Mesothelial cell of epicardium (in vitro differentiated cells): ENCODE measurements at regions not wholly inside any gene's neighbourhood (a gene's known extent, or its start where the extent isn't known, plus 50 kb on each side); places are given as distances from the start of the nearest gene placed in this dataset.

Experiments
- DNase-seq, 2 experiments: peaks; one replicate each; pipeline ENCODE4 v3.0.0; 2021; ENCODE audit warnings: low spot score in 2 of 2; ENCODE audit not compliant: unreplicated experiment in 2 of 2
- H3K27ac Mint-ChIP-seq: 2 replicates; pipeline ENCODE4 v1.8.0; 2021; ENCODE audit warnings: mixed read lengths
- H3K27me3 Mint-ChIP-seq: 2 replicates; pipeline ENCODE4 v1.8.0; 2021; ENCODE audit warnings: low read depth, mixed read lengths
- H3K36me3 Mint-ChIP-seq: 2 replicates; pipeline ENCODE4 v1.8.0; 2021; ENCODE audit warnings: mixed read lengths
- H3K4me1 Mint-ChIP-seq: 2 replicates; pipeline ENCODE4 v1.8.0; 2021; ENCODE audit warnings: mixed read lengths
- H3K4me3 Mint-ChIP-seq: 2 replicates; pipeline ENCODE4 v1.8.0; 2021; ENCODE audit warnings: mild to moderate bottlenecking, moderate library complexity, mixed read lengths
- H3K9me3 Mint-ChIP-seq: 2 replicates; pipeline ENCODE4 v1.8.0; 2021; ENCODE audit warnings: mixed read lengths
- CTCF ChIP-seq: fragments of 200-600 bp; sonication (generic); IDR thresholded peaks from one replicate; pipeline ENCODE4 v1.5.0; 2021; ENCODE audit warnings: antibody characterized with exemption; ENCODE audit not compliant: unreplicated experiment

DNA sequence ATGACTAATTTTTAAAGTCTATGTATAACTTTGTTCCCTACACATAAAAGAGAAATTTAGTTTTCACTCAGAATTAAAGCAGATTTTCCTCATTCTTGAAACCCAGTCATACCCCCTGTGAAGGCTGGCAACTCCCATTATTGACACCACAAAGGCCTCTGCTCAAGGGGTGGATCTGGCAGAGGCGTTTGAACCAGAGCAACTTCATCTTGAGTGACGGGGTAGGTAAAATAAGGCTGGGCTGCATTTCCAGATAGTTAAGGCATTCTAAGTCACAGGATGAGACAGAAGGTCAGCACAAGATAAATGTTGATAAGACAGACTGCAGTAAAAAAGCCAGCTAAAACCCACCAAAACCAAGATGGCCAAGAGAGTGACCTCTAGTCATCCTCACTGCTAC lies 177.2 kb upstream of the OR13F1 start:
- Mint-ChIP-seq H3K9me3 (peaks cover 11% of the 10 kb centered on the region), H3K36me3 (no peaks in the 10 kb centered on the region), H3K4me1 (no peaks in the 10 kb centered on the region), H3K27ac (no peak overlapping the region), H3K27me3 (no peaks in the 10 kb centered on the region), H3K4me3 (no peak overlapping the region)
- no peak for DNase-seq
- TF ChIP-seq CTCF, result no peak

DNA sequence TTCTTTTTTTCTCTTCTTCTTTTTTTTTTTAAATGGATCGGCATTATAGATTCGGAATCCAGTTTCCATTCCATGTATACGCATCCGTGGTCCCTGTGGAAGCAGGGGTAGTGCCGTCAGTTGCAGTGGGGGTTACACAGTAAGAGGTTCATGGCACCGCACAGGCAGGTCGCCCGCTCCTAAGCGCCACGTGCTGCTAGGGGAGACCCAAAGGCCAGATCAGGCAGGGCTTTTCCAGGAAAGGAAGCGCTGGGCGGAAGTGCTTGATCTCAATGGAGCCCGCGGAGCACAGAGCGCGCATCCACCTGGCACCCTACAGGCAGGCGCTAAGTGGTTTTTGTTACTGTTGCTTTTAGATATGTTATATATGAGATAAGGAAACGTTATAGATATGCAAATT lies 174.8 kb upstream of the OR13F1 start:
- DNase-seq, result no peak
- Mint-ChIP-seq H3K4me3 (no peak overlapping the region), H3K4me1 (no peaks in the 10 kb centered on the region), H3K27ac (no peak overlapping the region), H3K36me3 (no peaks in the 10 kb centered on the region), H3K9me3 (peaks cover 14% of the 10 kb centered on the region), H3K27me3 (no peaks in the 10 kb centered on the region)
- TF ChIP-seq CTCF, result no peak

DNA sequence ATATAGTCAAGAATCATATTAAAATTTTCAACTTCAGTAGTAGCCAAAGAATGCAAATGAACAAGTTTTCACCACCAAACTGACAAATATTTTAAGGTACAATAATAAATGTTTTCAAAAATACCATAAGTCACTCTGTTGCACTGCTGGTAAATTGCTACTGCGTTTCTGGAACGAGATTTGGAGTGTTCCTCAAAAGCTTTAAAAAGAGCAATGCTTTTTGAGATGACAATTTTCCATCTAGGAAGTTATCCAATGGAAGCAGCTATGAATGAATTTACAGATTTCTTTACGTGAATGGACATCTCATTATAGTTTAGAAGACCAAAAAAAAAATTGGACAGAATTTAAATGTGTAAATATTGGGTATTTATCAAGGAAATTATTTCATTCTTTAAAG lies 173.2 kb upstream of the OR13F1 start:
- Mint-ChIP-seq H3K9me3 (peaks cover 26% of the 10 kb centered on the region), H3K27ac (no peak overlapping the region), H3K36me3 (no peaks in the 10 kb centered on the region), H3K4me3 (no peak overlapping the region), H3K27me3 (no peaks in the 10 kb centered on the region), H3K4me1 (no peaks in the 10 kb centered on the region)
- no peak for TF ChIP-seq CTCF
- DNase-seq, result no peak

- Mint-ChIP-seq H3K27me3 (no peaks in the 10 kb centered on the region), H3K36me3 (no peaks in the 10 kb centered on the region), H3K4me1 (no peaks in the 10 kb centered on the region), H3K9me3 (peaks cover 23% of the 10 kb centered on the region), H3K27ac (no peak overlapping the region), H3K4me3 (no peak overlapping the region)
- no peak for DNase-seq
- no peak for TF ChIP-seq CTCF
Observed at GRCh38 chr9:104334549-104334948, 169.5 kb upstream of the OR13F1 start.

GRCh38 chr9:104339692-104340091 lies 164.4 kb upstream of the OR13F1 start:
- TF ChIP-seq CTCF, result no peak
- H3K9me3 Mint-ChIP-seq, result peaks cover 10% of the 10 kb centered on the region
- no peak overlapping the region for H3K4me3 Mint-ChIP-seq
- H3K4me1 Mint-ChIP-seq, result no peaks in the 10 kb centered on the region
- H3K27ac Mint-ChIP-seq, result no peak overlapping the region
- no peaks in the 10 kb centered on the region for H3K27me3 Mint-ChIP-seq
- DNase-seq, result no peak
- no peaks in the 10 kb centered on the region for H3K36me3 Mint-ChIP-seq

DNA sequence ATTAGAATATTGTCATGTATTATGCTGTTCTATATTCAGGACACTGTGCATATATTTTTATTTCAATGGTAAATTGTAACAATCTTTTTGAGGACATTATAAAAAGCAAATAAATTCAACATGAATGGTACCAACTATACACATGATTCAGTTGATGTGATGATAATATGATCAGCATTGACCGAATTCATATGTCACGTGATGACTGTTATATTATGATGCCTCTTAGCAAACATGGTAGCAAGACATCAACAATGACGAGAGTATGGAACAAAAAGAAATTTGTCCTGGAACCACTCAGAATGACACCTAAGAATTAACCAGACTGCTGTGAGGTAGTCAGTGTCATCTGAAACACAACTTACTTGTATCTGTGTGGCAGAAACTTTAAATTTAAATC lies 161.5 kb upstream of the OR13F1 start:
- Mint-ChIP-seq H3K4me1 (no peaks in the 10 kb centered on the region), H3K27me3 (no peaks in the 10 kb centered on the region), H3K36me3 (no peaks in the 10 kb centered on the region), H3K4me3 (no peak overlapping the region), H3K27ac (no peak overlapping the region), H3K9me3 (no peaks in the 10 kb centered on the region)
- DNase-seq, result no peak
- TF ChIP-seq CTCF, result no peak
